GM18498 (cell line): ENCODE measurements at regions not wholly inside any gene's neighbourhood (a gene's known extent, or its start where the extent isn't known, plus 50 kb on each side); places are given as distances from the start of the nearest gene placed in this dataset.
A peak's percentile ranks its signal among the peaks of the same experiment; 100 is the strongest.
"Not testable (repeated sequence)": the region's sequence is repeated elsewhere in the genome, so short reads cannot be mapped to it uniquely, and the experiment has no call there.

Experiments
- ATAC-seq: cut with Tn5 transposase; IDR thresholded peaks from one replicate; pipeline ENCODE4 v1.9.1; 2021; ENCODE audit warnings: mild to moderate bottlenecking, moderate library complexity; ENCODE audit not compliant: unreplicated experiment

DNA sequence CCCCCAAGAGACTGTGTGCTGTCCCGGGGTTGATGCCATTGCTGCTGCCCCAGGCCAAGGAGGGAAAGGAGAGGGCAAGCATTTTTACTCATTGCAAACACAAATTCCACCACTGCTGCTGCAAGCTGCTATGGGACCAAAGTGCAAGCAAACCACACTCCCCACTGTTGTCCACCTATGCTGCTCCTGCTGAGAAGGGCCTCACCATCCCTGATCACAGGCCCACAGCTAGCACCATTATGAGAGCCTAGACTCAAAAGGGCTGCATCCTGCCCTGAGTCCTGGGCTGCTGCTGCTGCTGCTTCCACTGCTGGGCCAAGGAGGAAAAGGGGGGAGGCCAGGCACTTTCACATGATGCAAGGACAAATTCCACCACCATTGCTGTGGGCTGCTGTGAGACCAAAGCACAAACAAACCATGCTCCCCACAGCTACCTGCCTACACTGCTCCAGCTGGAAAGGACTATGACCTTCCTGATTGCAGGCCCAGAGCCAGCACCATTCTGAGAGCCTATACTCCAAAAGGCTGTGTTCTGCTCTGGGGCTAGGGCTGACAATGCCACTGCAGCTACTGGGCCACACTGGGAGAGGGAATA, 218.2 kb upstream of the ZCCHC13 start:
- ATAC-seq: no peak

DNA sequence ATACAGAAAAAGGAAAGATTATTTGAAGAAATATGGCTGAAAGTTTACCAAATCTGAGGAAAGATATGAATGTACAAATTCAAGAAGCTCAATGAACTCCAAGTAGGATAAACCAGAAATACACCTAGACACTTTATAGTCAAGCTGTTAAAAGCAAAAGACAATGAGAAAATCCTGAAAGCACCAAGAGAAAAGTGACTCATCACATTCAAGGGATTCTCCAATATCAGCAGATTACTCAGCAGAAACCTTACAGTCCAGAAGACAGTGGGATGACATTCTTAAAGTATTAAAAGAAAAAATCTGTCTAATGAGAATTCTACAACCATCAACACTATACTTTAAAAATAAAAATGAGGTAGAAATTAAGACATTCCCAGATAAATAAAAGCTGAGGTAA, 223.8 kb upstream of the ZCCHC13 start:
- ATAC-seq: no peak

DNA sequence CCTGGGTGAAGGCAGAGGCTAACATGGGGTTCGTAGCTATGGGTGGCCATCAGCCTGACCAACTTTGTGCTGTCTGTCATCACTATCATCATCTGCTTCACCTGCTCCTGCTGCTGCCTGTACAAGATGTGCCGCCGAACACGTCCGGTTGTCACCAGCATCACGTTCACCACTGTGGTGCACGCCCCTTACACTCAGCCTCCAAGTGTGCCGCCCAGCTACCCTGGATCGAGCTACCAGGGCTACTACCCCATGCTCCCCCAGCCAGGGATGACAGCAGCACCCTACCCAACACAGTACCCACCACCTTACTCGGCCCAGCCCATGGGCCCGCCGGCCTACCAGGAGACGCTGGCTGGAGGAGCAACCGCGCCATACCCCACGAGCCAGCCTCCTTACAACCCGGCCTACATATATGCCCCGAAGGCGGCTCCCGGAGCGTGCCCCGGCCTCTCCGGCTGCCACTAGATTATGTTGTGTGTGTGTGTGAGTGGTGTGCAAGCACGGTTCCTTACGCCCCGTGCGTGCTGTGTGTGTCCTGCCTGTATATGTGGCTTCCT, 213.4 kb upstream of the XIST start:
- ATAC-seq: no peak

DNA sequence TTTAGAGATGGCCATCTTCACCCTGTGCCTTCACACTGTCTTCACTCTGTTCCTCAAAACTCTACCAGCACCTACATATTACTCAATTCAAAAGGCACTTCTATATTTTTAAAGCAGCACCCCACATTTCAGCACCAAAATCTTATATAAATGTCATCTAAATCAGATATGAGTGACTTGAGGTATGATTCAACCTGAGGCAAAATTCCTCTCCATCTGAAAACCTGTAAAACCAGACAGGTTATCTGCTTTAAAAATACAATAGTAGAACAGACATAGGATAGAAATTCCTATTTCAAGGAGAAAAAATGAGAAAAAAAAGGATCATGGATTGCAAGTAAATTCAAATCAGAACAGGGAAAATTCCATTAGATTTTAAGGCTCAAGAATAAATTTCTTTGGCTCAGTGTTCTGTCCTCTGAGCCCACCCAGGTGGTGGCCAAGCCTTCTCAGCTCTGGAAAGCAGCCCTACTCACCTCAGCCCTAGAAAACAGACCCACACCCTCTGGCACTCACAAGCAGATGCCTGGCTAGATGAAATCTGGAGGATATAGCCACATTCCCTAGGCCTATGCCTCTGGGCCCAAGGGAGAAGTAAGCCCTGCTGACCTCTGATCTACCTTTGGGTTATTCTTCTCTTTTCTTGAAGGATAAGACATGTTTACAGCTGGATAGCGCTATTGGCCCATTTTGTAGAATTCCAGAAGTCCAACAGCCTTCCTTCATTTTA, 211.1 kb upstream of the XIST start:
- ATAC-seq: no peak

DNA sequence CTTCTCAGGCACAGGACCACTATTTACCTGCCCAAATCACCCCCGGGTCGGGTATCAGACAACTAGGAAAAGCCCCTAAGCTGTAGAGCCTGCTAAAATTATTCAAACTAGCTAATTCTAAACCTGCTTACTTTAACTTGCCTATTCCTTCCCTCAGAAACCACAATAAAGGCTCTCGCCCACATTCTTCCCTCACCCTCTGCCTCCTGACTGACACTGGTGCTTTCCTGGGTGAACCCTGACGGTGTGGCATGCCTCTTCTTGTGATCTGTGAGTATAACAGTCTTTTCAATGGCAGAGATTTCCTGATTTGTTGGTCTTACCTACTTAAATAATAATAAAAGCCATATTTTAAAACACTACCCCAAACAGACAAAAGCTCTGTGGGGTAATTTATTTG, 209.4 kb upstream of the XIST start:
- ATAC-seq: no peak

DNA sequence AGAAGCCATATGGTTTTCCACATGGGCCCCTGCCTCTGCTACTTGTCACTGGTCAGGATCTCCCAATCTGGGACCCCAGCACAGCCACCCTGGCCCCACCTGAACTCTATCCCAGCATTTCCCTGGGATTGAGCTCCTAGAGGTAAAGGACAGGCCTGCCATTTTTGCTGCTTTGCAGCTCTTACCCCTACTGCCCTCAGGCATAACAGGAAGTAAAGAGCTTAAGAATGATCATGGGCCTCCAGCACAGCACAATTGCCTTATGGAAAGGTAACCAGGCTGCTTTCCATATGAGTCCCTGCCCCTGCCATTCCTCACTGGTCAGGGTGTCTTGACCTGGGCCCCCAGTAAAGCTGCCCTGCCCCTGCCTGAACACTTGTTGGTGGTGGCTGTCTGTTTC, 196.6 kb upstream of the XIST start:
- no peak for ATAC-seq

DNA sequence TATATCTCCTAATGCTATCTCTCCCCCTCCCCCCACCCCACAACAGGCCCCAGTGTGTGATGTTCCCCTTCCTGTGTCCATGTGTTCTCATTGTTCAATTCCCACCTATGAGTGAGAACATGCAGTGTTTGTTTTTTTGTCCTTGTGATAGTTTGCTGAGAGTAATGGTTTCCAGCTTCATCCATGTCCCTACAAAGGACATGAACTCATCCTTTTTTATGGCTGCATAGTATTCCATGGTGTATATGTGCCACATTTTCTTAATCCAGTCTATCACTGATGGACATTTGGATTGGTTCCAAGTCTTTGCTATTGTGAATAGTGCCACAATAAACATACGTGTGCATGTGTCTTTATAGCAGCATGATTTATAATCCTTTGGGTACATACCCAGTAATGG, 181.6 kb upstream of the XIST start:
- not testable (repeated sequence) for ATAC-seq

DNA sequence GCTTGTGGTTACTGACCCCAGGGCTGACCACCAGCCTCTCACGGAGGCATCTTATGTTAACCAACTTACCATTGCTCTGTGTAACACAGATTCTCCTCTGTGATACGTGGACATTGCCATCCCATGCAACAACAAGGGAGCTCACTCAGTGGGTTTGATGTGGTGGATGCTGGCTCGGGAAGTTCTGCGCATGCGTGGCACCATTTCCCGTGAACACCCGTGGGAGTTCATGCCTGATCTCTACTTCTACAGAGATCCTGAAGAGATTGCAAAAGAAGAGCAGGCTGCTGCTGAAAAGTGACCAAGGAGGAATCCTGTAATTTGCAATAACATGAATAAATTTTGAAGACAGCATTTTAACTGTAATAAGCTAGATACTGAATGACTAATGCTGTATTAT, 179.0 kb upstream of the XIST start:
- ATAC-seq: not testable (repeated sequence)

DNA sequence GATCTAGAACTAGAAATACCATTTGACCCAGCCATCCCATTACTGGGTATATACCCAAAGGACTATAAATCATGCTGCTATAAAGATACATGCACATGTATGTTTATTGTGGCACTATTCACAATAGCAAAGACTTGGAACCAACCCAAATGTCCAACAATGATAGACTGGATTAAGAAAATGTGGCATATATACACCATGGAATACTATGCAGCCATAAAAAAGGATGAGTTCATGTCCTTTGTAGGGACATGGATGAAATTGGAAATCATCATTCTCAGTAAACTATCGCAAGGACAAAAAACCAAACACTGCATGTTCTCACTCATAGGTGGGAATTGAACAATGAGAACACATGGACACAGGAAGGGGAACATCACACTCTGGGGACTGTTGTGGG, 178.3 kb upstream of the XIST start:
- ATAC-seq: not testable (repeated sequence)

DNA sequence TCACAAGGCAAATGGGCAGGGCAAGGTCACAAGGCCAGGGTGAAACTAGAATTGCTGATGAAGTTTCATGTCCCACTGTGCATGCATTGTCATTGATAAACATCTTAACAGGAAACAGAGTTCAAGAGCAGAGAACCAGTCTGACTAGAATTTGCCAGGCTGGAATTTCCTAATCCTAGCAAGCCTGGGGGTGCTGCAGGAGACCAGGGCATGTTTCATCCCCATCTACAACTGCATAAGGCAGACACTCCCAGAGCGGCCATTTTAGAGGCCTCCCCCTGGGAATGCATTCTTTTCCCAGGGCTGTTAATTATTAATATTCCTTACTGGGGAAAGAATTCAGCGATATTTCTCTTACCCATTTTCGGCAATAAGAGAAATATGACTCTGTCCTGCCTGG, 172.6 kb upstream of the XIST start:
- ATAC-seq: not testable (repeated sequence)

DNA sequence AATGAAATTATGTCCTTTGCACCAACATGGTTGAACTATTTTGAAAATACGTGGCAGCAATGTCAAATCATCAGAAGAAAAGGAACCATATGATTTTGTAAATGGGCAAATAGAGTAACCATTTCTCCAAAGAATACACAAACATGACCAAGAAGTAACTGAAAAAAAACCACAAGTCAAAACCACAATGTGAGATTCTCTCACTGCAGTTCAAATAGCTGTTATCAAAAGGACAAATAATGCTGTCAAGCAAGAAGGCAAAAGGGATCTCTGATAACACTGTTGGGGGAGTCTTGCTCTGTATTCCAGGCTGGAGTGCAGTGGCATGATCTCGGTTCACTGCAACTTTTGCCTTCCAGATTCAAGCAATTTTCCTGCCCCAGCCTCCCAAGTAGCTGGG, 170.7 kb upstream of the XIST start:
- ATAC-seq: no peak

DNA sequence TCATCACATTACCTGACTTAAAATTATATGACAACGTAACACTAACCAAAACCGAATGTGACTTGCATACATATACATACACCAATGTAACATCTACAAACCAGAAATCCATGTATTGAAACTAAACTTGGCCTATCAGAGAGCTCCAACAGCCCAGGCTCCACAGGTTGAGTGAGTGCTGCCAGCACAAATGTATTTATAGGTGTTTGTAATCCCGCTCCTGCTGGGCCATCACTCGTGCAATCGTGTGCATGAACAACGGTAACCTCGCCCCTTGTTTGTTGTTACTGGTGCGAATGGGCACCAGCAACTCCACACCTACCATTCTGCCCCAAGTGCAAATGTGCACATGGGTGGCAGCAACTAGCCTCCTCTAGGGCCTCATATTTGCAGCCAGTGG, 165.7 kb upstream of the XIST start:
- ATAC-seq: no peak

DNA sequence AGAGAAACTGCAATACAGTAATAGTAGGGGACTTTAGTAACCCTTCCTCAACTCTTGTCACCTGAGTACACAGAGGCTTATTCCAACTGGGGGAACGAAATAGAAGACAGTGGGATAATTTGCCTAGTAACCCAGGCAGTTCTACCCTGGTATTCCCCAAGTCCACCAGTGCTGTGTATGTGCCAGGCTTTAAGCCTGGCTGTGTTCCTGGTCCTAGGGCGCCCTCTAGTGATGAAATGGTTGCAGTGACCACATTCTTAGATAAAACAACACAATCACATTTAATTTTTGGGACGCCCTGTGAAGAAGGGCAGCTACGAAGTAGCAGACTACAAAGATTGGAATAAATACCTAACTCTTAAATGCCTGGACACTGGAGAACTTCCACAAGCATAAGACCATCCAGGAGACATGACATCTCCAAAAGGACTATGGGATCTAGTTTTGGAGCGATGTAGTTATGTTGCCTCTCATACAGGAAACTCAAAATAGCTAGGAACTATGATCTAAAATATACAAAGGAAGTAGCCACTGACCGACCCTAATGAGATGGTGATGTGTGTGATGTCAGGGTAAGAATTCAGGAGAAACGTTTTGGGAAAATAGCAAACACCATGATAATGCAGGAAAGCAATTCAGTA, 163.0 kb upstream of the XIST start:
- peak; percentile 74 for ATAC-seq

DNA sequence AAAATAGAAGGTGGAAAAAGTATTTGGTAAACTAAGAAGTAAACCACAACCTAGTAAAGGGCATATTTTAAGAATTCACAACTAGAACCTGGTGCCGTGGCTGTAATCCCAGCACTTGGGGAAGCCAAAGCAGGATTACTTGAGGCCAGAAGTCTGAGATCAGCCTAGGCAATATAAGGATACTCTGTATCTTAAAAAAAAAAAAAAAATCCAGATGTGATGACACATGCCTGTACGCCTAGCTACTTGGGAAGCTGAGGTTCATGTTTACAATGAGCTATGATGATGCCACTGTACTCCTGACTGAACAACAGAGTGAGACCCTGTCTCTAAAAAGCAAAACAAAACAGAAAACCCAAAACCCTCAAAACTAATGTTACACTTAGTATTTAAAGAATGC, 156.5 kb upstream of the XIST start:
- no peak for ATAC-seq

DNA sequence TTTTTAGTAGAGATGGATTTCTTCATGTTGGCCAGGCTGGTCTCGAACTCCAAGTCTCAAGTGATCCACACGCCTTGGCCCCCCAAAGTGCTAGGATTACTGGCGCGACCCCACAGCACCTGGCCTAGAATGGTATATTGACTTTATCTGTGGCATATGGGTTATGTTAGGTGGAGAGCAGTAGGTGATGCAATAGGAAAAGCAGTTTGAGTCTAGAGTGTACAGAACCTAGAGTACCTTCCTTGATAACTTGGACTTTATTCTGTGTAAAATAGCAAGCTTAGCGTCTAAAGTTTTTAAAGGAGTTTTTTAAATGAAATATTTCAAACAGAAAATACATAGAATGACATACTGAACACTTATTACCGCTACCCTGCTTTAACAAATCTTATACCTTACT, 139.5 kb upstream of the XIST start:
- ATAC-seq: no peak

DNA sequence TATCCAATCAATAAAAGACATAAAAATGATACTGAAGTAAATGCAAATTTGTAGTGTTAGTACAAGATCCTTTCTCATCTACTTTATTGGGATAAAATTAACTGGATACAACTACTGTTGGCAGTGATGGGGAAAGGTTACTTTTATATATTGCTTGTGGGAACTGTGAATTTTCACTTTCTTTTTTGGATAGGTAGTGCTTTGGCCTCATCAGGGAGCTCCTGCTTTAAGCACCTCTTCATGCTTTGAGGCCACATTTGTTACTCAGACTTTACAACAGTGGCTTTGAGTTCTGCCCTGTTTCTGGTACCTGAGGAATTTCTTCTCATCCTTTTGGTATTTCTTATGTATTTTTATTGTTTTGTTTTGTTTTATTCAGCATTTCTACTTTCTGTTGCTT, 134.7 kb upstream of the XIST start:
- ATAC-seq: no peak

DNA sequence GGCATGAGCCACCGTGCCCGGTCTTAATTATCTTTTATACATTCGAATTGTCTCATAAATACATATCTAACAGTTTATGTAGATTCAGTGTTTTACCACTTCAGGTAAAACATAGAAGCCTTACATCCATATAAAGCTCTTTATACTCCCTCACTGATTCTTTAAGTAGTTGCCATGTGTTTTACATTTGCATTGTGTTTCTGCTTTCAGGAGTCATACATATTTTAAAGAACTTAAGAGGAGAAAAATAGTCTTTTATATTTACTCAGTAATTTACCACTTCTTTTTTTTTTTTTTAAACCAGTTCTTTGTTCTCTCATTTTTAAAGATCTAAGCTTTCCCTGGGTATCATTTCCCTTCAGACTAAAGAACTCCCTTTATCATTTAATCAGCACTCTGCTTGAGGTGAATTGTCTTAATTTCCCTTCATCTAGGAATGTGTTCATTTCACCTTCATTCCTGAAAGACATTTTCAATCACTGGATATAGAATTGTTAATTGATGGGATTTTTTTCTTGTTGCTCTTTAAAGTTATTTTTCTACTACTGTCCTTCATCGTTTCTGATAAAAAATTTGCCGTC, 127.1 kb upstream of the XIST start:
- ATAC-seq: no peak

DNA sequence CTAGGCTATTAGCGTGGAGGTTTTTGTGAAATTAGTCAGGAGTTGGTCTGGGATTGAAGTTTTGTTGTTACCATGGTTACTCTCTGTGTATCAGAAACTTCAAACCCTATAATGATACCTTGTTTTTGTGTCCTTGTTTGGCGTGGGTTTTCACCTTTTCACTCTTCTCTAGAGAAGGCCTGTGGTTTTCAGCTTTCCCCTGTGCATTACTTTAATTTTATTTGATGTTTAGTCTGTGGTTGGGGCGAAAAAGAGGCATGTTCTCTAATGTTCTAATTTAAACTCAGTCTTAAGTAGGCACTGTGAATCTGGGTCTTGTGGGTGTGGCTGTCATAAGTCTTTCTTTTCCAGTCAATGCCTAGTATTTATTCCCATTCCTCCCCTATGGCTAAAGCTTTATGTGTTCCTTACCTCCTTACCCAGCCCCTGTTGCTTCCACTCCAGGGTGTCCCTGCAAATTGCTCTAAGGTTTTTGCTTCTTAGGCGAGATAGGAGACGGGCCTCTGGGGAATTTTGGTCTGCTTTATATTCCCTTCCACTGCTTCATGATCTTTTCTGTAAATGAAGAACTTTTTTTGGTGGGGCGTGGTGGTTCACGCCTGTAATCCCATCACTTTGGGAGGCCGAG, 125.1 kb upstream of the XIST start:
- ATAC-seq: peak; percentile 80

DNA sequence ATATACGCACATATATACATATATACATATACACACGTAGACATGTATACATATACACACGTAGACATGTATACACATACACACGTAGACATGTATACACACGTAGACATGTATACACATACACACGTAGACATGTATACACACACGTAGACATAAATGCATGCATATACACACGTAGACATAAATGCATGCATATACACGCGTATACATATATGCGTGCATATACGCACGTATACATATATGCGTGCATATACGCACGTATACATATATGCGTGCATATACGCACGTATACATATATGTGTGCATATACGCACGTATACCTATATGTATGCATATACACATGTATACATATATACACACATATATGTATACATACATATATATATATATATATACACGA, 114.9 kb upstream of the XIST start:
- not testable (repeated sequence) for ATAC-seq

DNA sequence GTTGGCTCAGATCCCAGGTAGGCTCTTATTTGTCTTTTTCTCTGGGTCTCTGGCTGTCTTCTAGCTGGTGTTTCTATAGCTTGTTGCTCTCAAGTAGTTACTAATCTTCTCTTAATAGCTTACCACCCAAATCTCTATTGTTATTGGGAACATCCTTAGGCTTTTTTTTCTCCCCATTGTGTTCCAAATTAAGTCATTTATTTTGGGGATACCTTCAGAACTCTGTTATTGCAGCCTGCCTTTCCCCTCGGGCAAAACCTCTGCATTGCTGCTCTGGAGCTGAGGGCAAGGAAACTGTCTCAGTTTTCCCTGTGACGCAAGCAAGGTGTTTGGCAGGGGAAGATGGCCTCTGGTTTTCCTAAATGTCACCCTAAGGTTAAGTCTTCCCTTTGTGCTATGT, 113.3 kb upstream of the XIST start:
- ATAC-seq: no peak

DNA sequence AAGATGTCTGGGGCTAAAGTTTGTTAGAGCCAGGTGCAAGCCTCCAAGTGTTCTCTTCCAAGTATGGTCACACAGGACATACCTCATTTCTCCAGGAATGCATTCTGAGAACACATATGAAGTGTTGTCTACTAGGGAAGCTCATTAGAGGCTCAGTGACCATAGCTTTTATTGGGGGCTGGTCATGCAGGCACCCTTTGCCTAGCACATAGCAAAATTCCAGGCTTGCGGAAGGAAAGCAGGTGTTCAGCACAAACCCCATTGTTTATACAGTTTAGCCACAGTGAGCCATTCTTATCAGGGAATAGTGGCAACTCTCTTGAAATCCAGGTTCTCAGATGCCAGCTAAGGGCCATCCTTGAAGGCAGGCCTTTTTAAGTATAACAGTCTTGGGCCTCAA, 112.1 kb upstream of the XIST start:
- no peak for ATAC-seq
